ENCODE measurements at regions not wholly inside any gene's neighbourhood (a gene's known extent, or its start where the extent isn't known, plus 50 kb on each side); places are given as distances from the start of the nearest gene placed in this dataset.

DNA sequence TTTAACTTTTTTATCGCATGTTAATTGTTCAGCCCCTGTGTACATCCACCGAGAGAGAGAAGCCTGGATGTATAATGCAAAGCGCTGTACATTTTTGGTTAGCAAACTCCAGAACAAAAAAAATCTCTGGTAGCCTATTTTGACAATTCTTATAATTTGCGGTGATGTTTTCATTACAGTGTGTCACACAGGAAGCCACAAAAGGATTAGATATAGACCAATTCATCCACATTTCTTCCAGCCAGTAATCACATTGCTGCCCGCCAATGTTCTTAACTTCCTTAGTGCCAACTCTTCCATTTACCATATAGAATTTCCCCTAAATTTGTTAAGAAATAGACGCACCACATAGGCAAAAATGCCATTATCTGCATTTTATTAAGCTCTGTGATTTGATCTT lies 435.6 kb downstream of the EFNA5 start:
- H3K4me3 ChIP-seq (ENCODE audit: control insufficient read depth in 2 of 3, extremely low read depth in 1 of 3, insufficient read depth in 2 of 3, low read depth in 1 of 3, low read length in 3 of 3), result no peak overlapping the region
- H2AFZ ChIP-seq (ENCODE audit: control insufficient read depth, low read length), result no peak overlapping the region
- no peaks in the 10 kb centered on the region for H3K4me1 ChIP-seq (ENCODE audit: control insufficient read depth, extremely low read depth, insufficient read depth, low read length)
- no peaks in the 10 kb centered on the region for H4K20me1 ChIP-seq (ENCODE audit: control insufficient read depth, extremely low read depth, insufficient read depth, low read length)
- no peaks in the 10 kb centered on the region for H3K27me3 ChIP-seq (ENCODE audit: control insufficient read depth, extremely low read depth, insufficient read depth, low read length)
- DNase-seq (ENCODE audit: low read depth, low spot score) (no peak), FAIRE-seq (no peak)
- no peaks in the 10 kb centered on the region for H3K36me3 ChIP-seq (ENCODE audit: control insufficient read depth in 2 of 2, extremely low read depth in 1 of 2, insufficient read depth in 2 of 2, low read length in 2 of 2)
- dilution Hi-C loops (cut with MboI; ENCODE audit: extremely low pct_ligation_motif_present, low sequenced_read_pairs), result no loop called here
- H3K9me3 ChIP-seq (ENCODE audit: control insufficient read depth, low read depth, low read length), result no peaks in the 10 kb centered on the region
- H3K27ac ChIP-seq (ENCODE audit: control insufficient read depth, insufficient read depth, low read length), result no peak overlapping the region
- TF ChIP-seq EZH2 (IDR thresholded peaks at IDR 0.05; ENCODE audit: low read length), result no peak
- TF ChIP-seq, protein P1, sequence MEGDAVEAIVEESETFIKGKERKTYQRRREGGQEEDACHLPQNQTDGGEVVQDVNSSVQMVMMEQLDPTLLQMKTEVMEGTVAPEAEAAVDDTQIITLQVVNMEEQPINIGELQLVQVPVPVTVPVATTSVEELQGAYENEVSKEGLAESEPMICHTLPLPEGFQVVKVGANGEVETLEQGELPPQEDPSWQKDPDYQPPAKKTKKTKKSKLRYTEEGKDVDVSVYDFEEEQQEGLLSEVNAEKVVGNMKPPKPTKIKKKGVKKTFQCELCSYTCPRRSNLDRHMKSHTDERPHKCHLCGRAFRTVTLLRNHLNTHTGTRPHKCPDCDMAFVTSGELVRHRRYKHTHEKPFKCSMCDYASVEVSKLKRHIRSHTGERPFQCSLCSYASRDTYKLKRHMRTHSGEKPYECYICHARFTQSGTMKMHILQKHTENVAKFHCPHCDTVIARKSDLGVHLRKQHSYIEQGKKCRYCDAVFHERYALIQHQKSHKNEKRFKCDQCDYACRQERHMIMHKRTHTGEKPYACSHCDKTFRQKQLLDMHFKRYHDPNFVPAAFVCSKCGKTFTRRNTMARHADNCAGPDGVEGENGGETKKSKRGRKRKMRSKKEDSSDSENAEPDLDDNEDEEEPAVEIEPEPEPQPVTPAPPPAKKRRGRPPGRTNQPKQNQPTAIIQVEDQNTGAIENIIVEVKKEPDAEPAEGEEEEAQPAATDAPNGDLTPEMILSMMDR (optimal IDR thresholded peaks at IDR 0.05 in 1 of 3, IDR thresholded peaks at IDR 0.05 in 1 of 3, conservative IDR thresholded peaks at IDR 0.05 in 1 of 3; ENCODE audit: extremely low read depth in 1 of 3, insufficient read depth in 2 of 3, low read length in 3 of 3), result no peak
- H3K9ac ChIP-seq (ENCODE audit: control insufficient read depth, extremely low read depth, insufficient read depth, low read length), result no peak overlapping the region
- H3K9me1 ChIP-seq (ENCODE audit: control insufficient read depth, extremely low read depth, insufficient read depth, low read length), result no peaks in the 10 kb centered on the region
- no peak overlapping the region for H3K4me2 ChIP-seq (ENCODE audit: control insufficient read depth, extremely low read depth, insufficient read depth, low read depth, low read length)
- H3K79me2 ChIP-seq (ENCODE audit: control insufficient read depth, insufficient read depth, low read length), result no peaks in the 10 kb centered on the region

DNA sequence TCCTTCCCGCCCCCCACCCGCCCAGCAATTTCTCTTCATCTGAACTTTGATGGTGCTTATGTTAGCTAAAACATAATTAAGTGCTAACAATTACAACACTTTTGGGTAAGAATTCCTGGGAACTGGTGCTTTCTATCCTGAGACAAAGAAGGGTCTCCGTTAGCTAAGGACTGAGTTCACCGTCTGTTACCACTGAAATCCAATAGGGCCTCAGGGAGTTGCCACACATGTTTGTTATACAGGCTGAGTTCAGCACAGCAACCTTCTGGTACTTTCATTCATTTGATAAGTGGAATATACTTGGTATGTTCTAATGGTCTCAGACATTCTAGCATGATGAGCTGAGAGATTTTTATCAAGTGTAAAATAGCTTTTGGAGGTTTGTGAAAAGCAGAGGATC lies 437.9 kb downstream of the EFNA5 start:
- Histone ChIP-seq H3K9me1 (ENCODE audit: control insufficient read depth, extremely low read depth, insufficient read depth, low read length) (no peaks in the 10 kb centered on the region), H3K27me3 (ENCODE audit: control insufficient read depth, extremely low read depth, insufficient read depth, low read length) (no peaks in the 10 kb centered on the region), H3K79me2 (ENCODE audit: control insufficient read depth, insufficient read depth, low read length) (no peaks in the 10 kb centered on the region), H3K27ac (ENCODE audit: control insufficient read depth, insufficient read depth, low read length) (no peak overlapping the region), H3K9me3 (ENCODE audit: control insufficient read depth, low read depth, low read length) (no peaks in the 10 kb centered on the region), H3K4me3 (ENCODE audit: control insufficient read depth in 2 of 3, extremely low read depth in 1 of 3, insufficient read depth in 2 of 3, low read depth in 1 of 3, low read length in 3 of 3) (no peak overlapping the region), H2AFZ (ENCODE audit: control insufficient read depth, low read length) (no peak overlapping the region), H3K4me1 (ENCODE audit: control insufficient read depth, extremely low read depth, insufficient read depth, low read length) (no peaks in the 10 kb centered on the region), H3K36me3 (ENCODE audit: control insufficient read depth in 2 of 2, extremely low read depth in 1 of 2, insufficient read depth in 2 of 2, low read length in 2 of 2) (no peaks in the 10 kb centered on the region), H3K4me2 (ENCODE audit: control insufficient read depth, extremely low read depth, insufficient read depth, low read depth, low read length) (no peak overlapping the region), H3K9ac (ENCODE audit: control insufficient read depth, extremely low read depth, insufficient read depth, low read length) (no peak overlapping the region), H4K20me1 (ENCODE audit: control insufficient read depth, extremely low read depth, insufficient read depth, low read length) (no peaks in the 10 kb centered on the region)
- no peak for TF ChIP-seq EZH2 (IDR thresholded peaks at IDR 0.05; ENCODE audit: low read length)
- TF ChIP-seq, protein P1 (optimal IDR thresholded peaks at IDR 0.05 in 1 of 3, IDR thresholded peaks at IDR 0.05 in 1 of 3, conservative IDR thresholded peaks at IDR 0.05 in 1 of 3; ENCODE audit: extremely low read depth in 1 of 3, insufficient read depth in 2 of 3, low read length in 3 of 3), result no peak
- dilution Hi-C loops (cut with MboI; ENCODE audit: extremely low pct_ligation_motif_present, low sequenced_read_pairs), result no loop called here
- FAIRE-seq, result no peak
- no peak for DNase-seq (ENCODE audit: low read depth, low spot score)
